Adrenal gland (tissue), 5 donors: ENCODE measurements at regions not wholly inside any gene's neighbourhood (a gene's known extent, or its start where the extent isn't known, plus 50 kb on each side); places are given as distances from the start of the nearest gene placed in this dataset.

Source experiments
- POLR2A ChIP-seq, 2 donors: fragments of 450-650 bp; IDR thresholded peaks; one replicate each; pipeline ENCODE4 v1.6.1; 2017; ENCODE audit warnings: antibody characterized with exemption in 2 of 2, mild to moderate bottlenecking in 2 of 2, moderate library complexity in 1 of 2
- TF ChIP-seq, protein P1 (sequence below), 6 experiments: fragments of 450-650 bp in 4 of 6; fragments of 200-600 bp in 2 of 6; sonication (generic) in 1 of 6; IDR thresholded peaks; 1 replicate in 5 of 6; 2 replicates in 1 of 6; pipeline versions ENCODE4 v1.5.1 to v1.8.0; 2016 to 2021; ENCODE audit warnings: antibody characterized with exemption in 6 of 6, mild to moderate bottlenecking in 2 of 6, moderate library complexity in 1 of 6
- donor health status: DM: no; HTN: no; CAD: no.

DNA sequence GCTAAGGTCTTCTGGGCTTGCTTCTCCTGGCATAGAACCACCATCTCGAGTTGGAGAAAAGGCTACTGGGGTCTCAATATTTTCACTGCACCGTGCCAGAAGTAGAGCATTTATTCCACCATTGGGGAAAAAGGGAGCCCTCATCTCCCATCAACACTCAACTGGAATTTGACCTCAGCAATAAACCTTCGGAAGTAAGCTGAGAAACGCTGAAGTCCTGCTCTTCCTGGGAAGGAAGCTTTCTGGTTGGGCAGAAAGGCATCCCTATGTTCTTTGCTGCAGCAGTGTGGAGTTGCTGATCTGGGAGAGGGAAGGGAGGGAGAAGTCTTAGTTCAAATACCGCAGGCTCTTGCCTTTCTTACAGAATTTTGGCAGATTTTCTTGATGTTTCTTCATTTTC lies 368.8 kb downstream of the NUP35 start:
- TF ChIP-seq POLR2A (IDR thresholded peaks at IDR 0.05) = no peak
- TF ChIP-seq, protein P1, sequence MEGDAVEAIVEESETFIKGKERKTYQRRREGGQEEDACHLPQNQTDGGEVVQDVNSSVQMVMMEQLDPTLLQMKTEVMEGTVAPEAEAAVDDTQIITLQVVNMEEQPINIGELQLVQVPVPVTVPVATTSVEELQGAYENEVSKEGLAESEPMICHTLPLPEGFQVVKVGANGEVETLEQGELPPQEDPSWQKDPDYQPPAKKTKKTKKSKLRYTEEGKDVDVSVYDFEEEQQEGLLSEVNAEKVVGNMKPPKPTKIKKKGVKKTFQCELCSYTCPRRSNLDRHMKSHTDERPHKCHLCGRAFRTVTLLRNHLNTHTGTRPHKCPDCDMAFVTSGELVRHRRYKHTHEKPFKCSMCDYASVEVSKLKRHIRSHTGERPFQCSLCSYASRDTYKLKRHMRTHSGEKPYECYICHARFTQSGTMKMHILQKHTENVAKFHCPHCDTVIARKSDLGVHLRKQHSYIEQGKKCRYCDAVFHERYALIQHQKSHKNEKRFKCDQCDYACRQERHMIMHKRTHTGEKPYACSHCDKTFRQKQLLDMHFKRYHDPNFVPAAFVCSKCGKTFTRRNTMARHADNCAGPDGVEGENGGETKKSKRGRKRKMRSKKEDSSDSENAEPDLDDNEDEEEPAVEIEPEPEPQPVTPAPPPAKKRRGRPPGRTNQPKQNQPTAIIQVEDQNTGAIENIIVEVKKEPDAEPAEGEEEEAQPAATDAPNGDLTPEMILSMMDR (IDR thresholded peaks at IDR 0.05) = no peak
